Nephron (organoid): ENCODE measurements at regions not wholly inside any gene's neighbourhood (a gene's known extent, or its start where the extent isn't known, plus 50 kb on each side); places are given as distances from the start of the nearest gene placed in this dataset.

Experiments
- H3K27ac Mint-ChIP-seq, 3 experiments: 2 replicates each; pipeline ENCODE4 v1.8.0; 2020; ENCODE audit warnings: mixed read lengths in 3 of 3, mild to moderate bottlenecking in 2 of 3, moderate library complexity in 1 of 3
- H3K27me3 Mint-ChIP-seq: 2 replicates; pipeline ENCODE4 v1.8.0; 2021; ENCODE audit warnings: low read depth, mild to moderate bottlenecking, moderate library complexity, mixed read lengths
- H3K36me3 Mint-ChIP-seq: 2 replicates; pipeline ENCODE4 v1.8.0; 2020; ENCODE audit warnings: low read depth, mixed read lengths
- H3K4me1 Mint-ChIP-seq: 2 replicates; pipeline ENCODE4 v1.8.0; 2020; ENCODE audit warnings: mixed read lengths
- H3K4me3 Mint-ChIP-seq, 3 experiments: 2 replicates each; pipeline ENCODE4 v1.8.0; 2020; ENCODE audit warnings: mild to moderate bottlenecking in 3 of 3, mixed read lengths in 3 of 3, moderate library complexity in 2 of 3
- H3K9me3 Mint-ChIP-seq: 2 replicates; pipeline ENCODE4 v1.8.0; 2020; ENCODE audit warnings: mixed read lengths
- CTCF ChIP-seq, 3 experiments: fragments of 200-600 bp; sonication (generic); IDR thresholded peaks; one replicate each; pipeline ENCODE4 v1.5.0; 2021; ENCODE audit warnings: antibody characterized with exemption in 3 of 3; ENCODE audit not compliant: unreplicated experiment in 3 of 3

DNA sequence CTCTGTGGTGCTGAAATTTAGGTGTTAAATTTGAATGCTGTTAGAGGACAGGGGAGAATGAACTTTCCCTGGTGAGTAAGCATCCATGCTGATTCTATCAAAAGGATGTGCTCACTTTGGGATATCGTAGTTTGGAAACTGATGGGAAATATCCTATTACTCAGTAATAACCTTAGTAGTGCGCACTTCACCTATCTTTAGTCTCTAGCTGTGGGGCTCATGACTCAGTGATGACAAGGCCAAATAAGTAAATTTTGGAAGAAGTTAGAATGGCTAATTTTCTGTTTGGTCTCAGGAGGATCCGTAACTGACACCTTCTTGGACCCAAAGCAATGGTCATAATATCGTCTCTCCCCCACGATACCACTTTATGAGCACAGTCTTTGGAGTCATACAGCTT, 448.4 kb downstream of the PSAT1 start:
- H3K36me3 Mint-ChIP-seq, result no peaks in the 10 kb centered on the region
- H3K9me3 Mint-ChIP-seq, result peaks cover 7% of the 10 kb centered on the region
- H3K4me3 Mint-ChIP-seq, result no peak overlapping the region
- H3K27me3 Mint-ChIP-seq, result no peaks in the 10 kb centered on the region
- no peaks in the 10 kb centered on the region for H3K4me1 Mint-ChIP-seq
- H3K27ac Mint-ChIP-seq, result no peak overlapping the region
- no peak for TF ChIP-seq CTCF (IDR thresholded peaks at IDR 0.05; ENCODE audit: unreplicated experiment in 3 of 3)

DNA sequence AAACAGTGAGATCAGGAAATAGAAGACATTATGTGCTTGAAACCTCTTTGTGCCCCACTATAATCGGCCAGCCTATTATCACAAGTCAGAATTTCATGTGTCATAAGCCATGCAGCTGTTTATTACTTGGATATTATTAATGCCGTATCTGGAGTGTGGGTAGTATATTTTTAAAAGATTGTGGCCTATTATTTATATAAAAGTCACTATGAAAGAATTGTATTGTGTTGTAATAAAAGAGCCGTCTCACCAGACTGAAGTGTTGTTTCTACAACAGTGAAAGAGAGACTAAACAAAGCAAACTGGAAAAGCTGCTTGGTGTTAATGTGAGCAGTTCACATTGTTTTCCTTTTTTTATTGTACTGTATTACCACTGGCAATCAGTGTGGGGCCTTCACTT, 449.1 kb downstream of the PSAT1 start:
- no peak for TF ChIP-seq CTCF (IDR thresholded peaks at IDR 0.05; ENCODE audit: unreplicated experiment in 3 of 3)
- H3K4me3 Mint-ChIP-seq, result no peak overlapping the region
- no peaks in the 10 kb centered on the region for H3K4me1 Mint-ChIP-seq
- no peaks in the 10 kb centered on the region for H3K36me3 Mint-ChIP-seq
- no peak overlapping the region for H3K27ac Mint-ChIP-seq
- H3K9me3 Mint-ChIP-seq, result peaks cover 10% of the 10 kb centered on the region
- H3K27me3 Mint-ChIP-seq, result no peaks in the 10 kb centered on the region

GRCh38 chr9:78753039-78753438, 456.1 kb downstream of the PSAT1 start:
- H3K4me1 Mint-ChIP-seq, result no peaks in the 10 kb centered on the region
- no peak overlapping the region for H3K27ac Mint-ChIP-seq
- TF ChIP-seq CTCF (IDR thresholded peaks at IDR 0.05; ENCODE audit: unreplicated experiment in 3 of 3), result no peak
- no peak overlapping the region for H3K4me3 Mint-ChIP-seq
- H3K27me3 Mint-ChIP-seq, result no peaks in the 10 kb centered on the region
- peaks cover 19% of the 10 kb centered on the region for H3K9me3 Mint-ChIP-seq
- no peaks in the 10 kb centered on the region for H3K36me3 Mint-ChIP-seq

GRCh38 chr9:78756813-78757510, 460.0 kb downstream of the PSAT1 start:
- Mint-ChIP-seq H3K27ac (no peak overlapping the region), H3K27me3 (no peaks in the 10 kb centered on the region), H3K9me3 (peaks cover 8% of the 10 kb centered on the region), H3K4me1 (no peaks in the 10 kb centered on the region), H3K4me3 (no peak overlapping the region), H3K36me3 (no peaks in the 10 kb centered on the region)
- TF ChIP-seq CTCF (IDR thresholded peaks at IDR 0.05; ENCODE audit: unreplicated experiment in 3 of 3), result no peak

DNA sequence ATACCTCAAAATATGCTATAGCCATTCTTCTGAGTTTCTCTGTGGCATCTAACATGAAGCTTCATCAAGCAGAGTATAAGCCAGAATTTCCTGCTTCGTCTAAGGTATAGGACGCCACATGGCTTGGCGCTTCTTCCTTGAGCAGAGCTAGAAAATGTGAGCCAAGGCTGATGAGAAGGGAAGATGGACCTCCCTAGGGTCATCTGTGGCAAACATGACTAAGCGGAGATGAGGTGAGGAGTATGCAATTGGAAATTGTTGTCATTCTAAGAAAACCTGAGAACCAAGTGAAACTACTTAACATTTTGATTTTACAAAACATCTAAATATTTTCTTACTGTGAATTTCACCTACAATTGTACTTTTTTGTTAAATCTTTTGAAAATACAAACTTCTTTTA, 466.5 kb downstream of the PSAT1 start:
- no peak overlapping the region for H3K4me3 Mint-ChIP-seq
- no peak for TF ChIP-seq CTCF (IDR thresholded peaks at IDR 0.05; ENCODE audit: unreplicated experiment in 3 of 3)
- H3K4me1 Mint-ChIP-seq, result no peaks in the 10 kb centered on the region
- no peaks in the 10 kb centered on the region for H3K27me3 Mint-ChIP-seq
- no peaks in the 10 kb centered on the region for H3K9me3 Mint-ChIP-seq
- no peak overlapping the region for H3K27ac Mint-ChIP-seq
- no peaks in the 10 kb centered on the region for H3K36me3 Mint-ChIP-seq

DNA sequence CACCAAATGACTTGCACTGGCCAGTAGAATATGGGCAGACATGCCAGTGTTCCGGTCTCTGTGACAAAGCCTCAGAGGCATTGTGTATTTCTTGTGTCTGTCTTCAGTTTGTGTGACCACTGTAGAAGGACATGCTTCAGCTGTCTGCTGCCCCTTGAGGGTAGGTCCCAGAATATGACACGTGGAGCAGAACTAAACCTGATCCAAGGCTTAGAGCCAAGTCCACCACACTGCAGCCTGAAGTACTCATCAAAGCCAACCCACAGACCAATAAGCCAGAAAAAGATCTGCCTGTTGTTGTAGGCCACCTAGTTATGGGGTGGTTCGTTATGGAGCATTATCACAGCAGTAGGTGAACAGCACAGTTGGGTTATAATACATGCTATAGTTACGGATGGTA, 468.9 kb downstream of the PSAT1 start:
- Mint-ChIP-seq H3K4me3 (no peak overlapping the region), H3K27me3 (no peaks in the 10 kb centered on the region), H3K4me1 (no peaks in the 10 kb centered on the region), H3K36me3 (no peaks in the 10 kb centered on the region), H3K27ac (no peak overlapping the region), H3K9me3 (no peaks in the 10 kb centered on the region)
- TF ChIP-seq CTCF (IDR thresholded peaks at IDR 0.05; ENCODE audit: unreplicated experiment in 3 of 3), result no peak
